Sigmoid colon (tissue), 6 donors: ENCODE measurements at regions not wholly inside any gene's neighbourhood (a gene's known extent, or its start where the extent isn't known, plus 50 kb on each side); places are given as distances from the start of the nearest gene placed in this dataset.

Experiments used
- DNase-seq: peaks from one replicate; pipeline ENCODE4 v3.0.0-alpha.2; 2019
- H3K27ac ChIP-seq, 4 donors: fragments of 200-600 bp; sonication (generic); one replicate each; pipeline ENCODE4 v1.5.1; 2016 to 2019; ENCODE audit warnings: mild to moderate bottlenecking in 1 of 4
- H3K27me3 ChIP-seq, 3 donors: fragments of 200-600 bp; sonication (generic); one replicate each; pipeline ENCODE4 v1.5.1; 2019; ENCODE audit warnings: mild to moderate bottlenecking in 1 of 3
- H3K36me3 ChIP-seq, 4 donors: fragments of 200-600 bp; sonication (generic); one replicate each; pipeline ENCODE4 v1.5.1; 2016 to 2019
- H3K4me1 ChIP-seq, 4 donors: fragments of 200-600 bp; sonication (generic); one replicate each; pipeline ENCODE4 v1.5.1; 2017 to 2019
- H3K4me3 ChIP-seq, 4 donors: fragments of 200-600 bp; sonication (generic); one replicate each; pipeline ENCODE4 v1.5.1; 2017 to 2019; ENCODE audit warnings: mild to moderate bottlenecking in 2 of 4, moderate library complexity in 1 of 4
- H3K9me3 ChIP-seq, 4 donors: fragments of 200-600 bp in 3 of 4; sonication (generic) in 3 of 4; one replicate each; pipeline versions ENCODE4 v1.5.1 to v1.6.1; 2013 to 2019
- CTCF ChIP-seq, 4 experiments: fragments of 450-650 bp in 3 of 4; fragments of 200-600 bp in 1 of 4; IDR thresholded peaks; one replicate each; pipeline ENCODE4 v1.5.1; 2016 to 2019; ENCODE audit warnings: antibody characterized with exemption in 4 of 4, mild to moderate bottlenecking in 3 of 4, moderate library complexity in 2 of 4
- EP300 ChIP-seq, 4 donors: sonication (generic); formaldehyde crosslinking; IDR thresholded peaks; one replicate each; pipeline ENCODE4 v1.6.1; 2017; ENCODE audit warnings: antibody characterized with exemption in 4 of 4
- POLR2A ChIP-seq, 2 donors: fragments of 450-650 bp; IDR thresholded peaks; one replicate each; pipeline ENCODE4 v1.6.1; 2016; ENCODE audit warnings: antibody characterized with exemption in 2 of 2, mild to moderate bottlenecking in 2 of 2, moderate library complexity in 2 of 2
- POLR2AphosphoS5 ChIP-seq, 4 donors: sonication (generic); formaldehyde crosslinking; IDR thresholded peaks; one replicate each; pipeline ENCODE4 v1.6.1; 2017; ENCODE audit warnings: antibody characterized with exemption in 4 of 4
- WGBS, 2 donors: extraction: QIAGEN DNeasy Blood & Tissue Kit; methylation state at CpG; one replicate each; pipeline ENCODE4 v1.1.7; 2013; 5-methylcytosine and 5-hydroxymethylcytosine counted together
- intact Hi-C: fragments of 100-400 bp; cut with DNase I; formaldehyde crosslinking; loops from one replicate; pipeline ENCODE4 v1.15.1; 2023
- donor health status: healthy with polysubstance abuse.
- donor health status: healthy.

GRCh38 chr13:53719281-53719680 lies 690.7 kb downstream of the OLFM4 start:
- Histone ChIP-seq H3K36me3 (no peaks in the 10 kb centered on the region), H3K4me3 (no peak overlapping the region), H3K4me1 (no peaks in the 10 kb centered on the region), H3K27me3 (no peaks in the 10 kb centered on the region), H3K27ac (no peak overlapping the region), H3K9me3 (peaks cover 0 to 3% (median 0%) of the 10 kb centered on the region in 4 donors)
- no peak for DNase-seq
- intact Hi-C loops = no loop called here
- TF ChIP-seq EP300 (IDR thresholded peaks at IDR 0.05) (no peak), POLR2AphosphoS5 (IDR thresholded peaks at IDR 0.05) (no peak), POLR2A (IDR thresholded peaks at IDR 0.05) (no peak), CTCF (IDR thresholded peaks at IDR 0.05) (no peak)

GRCh38 chr13:53732664-53733063 lies 704.1 kb downstream of the OLFM4 start:
- peaks cover 0 to 4% (median 0%) of the 10 kb centered on the region in 4 donors for H3K9me3 ChIP-seq
- DNase-seq = no peak
- no peaks in the 10 kb centered on the region for H3K4me1 ChIP-seq
- no peaks in the 10 kb centered on the region for H3K36me3 ChIP-seq
- intact Hi-C loops = no loop called here
- WGBS, 2 donors = 74 to 85% methylated on average over 3 of the region's 3 CpGs
- H3K4me3 ChIP-seq = no peak overlapping the region
- no peaks in the 10 kb centered on the region for H3K27me3 ChIP-seq
- no peak for TF ChIP-seq POLR2A (IDR thresholded peaks at IDR 0.05)
- no peak for TF ChIP-seq EP300 (IDR thresholded peaks at IDR 0.05)
- no peak for TF ChIP-seq POLR2AphosphoS5 (IDR thresholded peaks at IDR 0.05)
- no peak for TF ChIP-seq CTCF (IDR thresholded peaks at IDR 0.05)
- H3K27ac ChIP-seq = no peak overlapping the region

- no peak overlapping the region for H3K4me3 ChIP-seq
- H3K27ac ChIP-seq = no peak overlapping the region
- no peaks in the 10 kb centered on the region for H3K36me3 ChIP-seq
- H3K27me3 ChIP-seq = no peaks in the 10 kb centered on the region
- H3K4me1 ChIP-seq = no peaks in the 10 kb centered on the region
- WGBS, 2 donors = 90 to 93% methylated on average over 1 of the region's 1 CpG
- no peak for TF ChIP-seq CTCF (IDR thresholded peaks at IDR 0.05)
- TF ChIP-seq POLR2AphosphoS5 (IDR thresholded peaks at IDR 0.05) = no peak
- no peak for TF ChIP-seq EP300 (IDR thresholded peaks at IDR 0.05)
- TF ChIP-seq POLR2A (IDR thresholded peaks at IDR 0.05) = no peak
- no peak for DNase-seq
- H3K9me3 ChIP-seq = no peaks in the 10 kb centered on the region
- intact Hi-C loops = no loop called here
These were observed 715.3 kb downstream of the OLFM4 start for GRCh38 chr13:53743906-53744305.

- intact Hi-C loops = no loop called here
- TF ChIP-seq POLR2AphosphoS5 (IDR thresholded peaks at IDR 0.05) = no peak
- TF ChIP-seq EP300 (IDR thresholded peaks at IDR 0.05) = no peak
- TF ChIP-seq POLR2A (IDR thresholded peaks at IDR 0.05) = no peak
- no peak for TF ChIP-seq CTCF (IDR thresholded peaks at IDR 0.05)
These were observed 719.2 kb downstream of the OLFM4 start for GRCh38 chr13:53747825-53748224.

GRCh38 chr13:53749306-53749705 lies 720.7 kb downstream of the OLFM4 start:
- WGBS, 2 donors = 40 to 63% methylated on average over 3 of the region's 3 CpGs
- Histone ChIP-seq H3K4me1 (no peaks in the 10 kb centered on the region), H3K4me3 (no peak overlapping the region), H3K9me3 (no peaks in the 10 kb centered on the region), H3K36me3 (no peaks in the 10 kb centered on the region), H3K27me3 (no peaks in the 10 kb centered on the region), H3K27ac (no peak overlapping the region)
- TF ChIP-seq POLR2AphosphoS5 (IDR thresholded peaks at IDR 0.05) (no peak), CTCF (IDR thresholded peaks at IDR 0.05) (no peak), POLR2A (IDR thresholded peaks at IDR 0.05) (no peak), EP300 (IDR thresholded peaks at IDR 0.05) (no peak)
- DNase-seq = no peak
- intact Hi-C loops = no loop called here

More at GRCh38 chr13:53747825-53748224, 719.2 kb downstream of the OLFM4 start:
- Histone ChIP-seq H3K27ac (no peak overlapping the region), H3K27me3 (no peaks in the 10 kb centered on the region), H3K4me1 (no peaks in the 10 kb centered on the region), H3K4me3 (no peak overlapping the region), H3K9me3 (no peaks in the 10 kb centered on the region), H3K36me3 (no peaks in the 10 kb centered on the region)
- DNase-seq = no peak
- WGBS, 2 donors = 85 to 87% methylated on average over 1 of the region's 1 CpG
